T-cell (primary cell): ENCODE measurements at regions not wholly inside any gene's neighbourhood (a gene's known extent, or its start where the extent isn't known, plus 50 kb on each side); places are given as distances from the start of the nearest gene placed in this dataset.

Source experiments
- ATAC-seq, 4 experiments: fragments of 200-7000 bp in 3 of 4; fragments of 150-1000 bp in 1 of 4; cut with Tn5 transposase; replicated peaks in 1 of 4; 1 replicate in 3 of 4; 2 replicates in 1 of 4; pipeline ENCODE4 v1.10.0; 2021; ENCODE audit warnings: moderate library complexity in 3 of 4, mild to moderate bottlenecking in 2 of 4, moderate number of reproducible peaks in 1 of 4
- CTCF ChIA-PET, 2 donors: fragments of 300-600 bp; sonication (Branson Sonifier 250); formaldehyde crosslinking; loops; one replicate each; lab custom pipeline; 2022; ENCODE audit warnings: antibody characterized with exemption in 2 of 2; lab: Charles Lee
- POLR2A ChIA-PET, 2 donors: fragments of 300-600 bp; sonication (Branson Sonifier 250); formaldehyde crosslinking; loops; one replicate each; lab custom pipeline; 2022; ENCODE audit warnings: antibody characterized with exemption in 2 of 2; lab: Charles Lee
- DNase-seq, 35 experiments: peaks; one replicate each; pipeline versions ENCODE4 v3.0.0 to v3.0.0-alpha.2; 2013 to 2023
- H3K27ac ChIP-seq: one replicate; pipeline ENCODE4 v1.5.1; 2013; ENCODE audit warnings: low read length
- H3K27me3 ChIP-seq, 2 experiments: replicated peaks in 1 of 2; 1 replicate in 1 of 2; 2 replicates in 1 of 2; pipeline versions ENCODE4 v1.6.1 to v1.7.0; 2013; ENCODE audit warnings: low read length in 1 of 2, mixed read lengths in 1 of 2; ENCODE audit not compliant: control insufficient read depth in 2 of 2, insufficient read depth in 2 of 2; ENCODE audit errors: extremely low read depth in 1 of 2
- H3K36me3 ChIP-seq, 2 donors: 1 replicate in 1 of 2; 2 replicates in 1 of 2; pipeline versions ENCODE4 v1.6.1 to v1.7.0; 2013; ENCODE audit warnings: low read length in 1 of 2; ENCODE audit not compliant: control insufficient read depth in 2 of 2, insufficient read depth in 1 of 2; ENCODE audit errors: extremely low read depth in 1 of 2
- H3K4me1 ChIP-seq, 2 experiments: 1 replicate in 1 of 2; 2 replicates in 1 of 2; pipeline versions ENCODE4 v1.6.1 to v1.7.0; 2013; ENCODE audit warnings: low read length in 2 of 2, mixed read lengths in 1 of 2; ENCODE audit not compliant: insufficient read depth in 2 of 2, control insufficient read depth in 1 of 2; ENCODE audit errors: extremely low read depth in 1 of 2
- H3K4me3 ChIP-seq, 2 donors: 1 replicate in 1 of 2; 2 replicates in 1 of 2; pipeline versions ENCODE4 v1.5.1 to v1.7.0; 2013; ENCODE audit warnings: mild to moderate bottlenecking in 2 of 2, low read length in 1 of 2, moderate library complexity in 1 of 2; ENCODE audit not compliant: control insufficient read depth in 1 of 2; ENCODE audit errors: extremely low read depth in 1 of 2
- H3K9me3 ChIP-seq: 2 replicates; pipeline ENCODE4 v1.7.0; 2013
- H3K27ac Mint-ChIP-seq, 2 donors: one replicate each; pipeline ENCODE4 v1.8.0; 2020 to 2021; ENCODE audit warnings: mild to moderate bottlenecking in 2 of 2, mixed read lengths in 2 of 2
- H3K27me3 Mint-ChIP-seq, 2 donors: one replicate each; pipeline ENCODE4 v1.8.0; 2021 to 2022; ENCODE audit warnings: mixed read lengths in 2 of 2
- H3K36me3 Mint-ChIP-seq: one replicate; pipeline ENCODE4 v1.8.0; 2021; ENCODE audit warnings: mixed read lengths
- H3K4me1 Mint-ChIP-seq, 3 donors: one replicate each; pipeline ENCODE4 v1.8.0; 2020 to 2022; ENCODE audit warnings: mixed read lengths in 3 of 3, mild to moderate bottlenecking in 1 of 3
- H3K4me3 Mint-ChIP-seq, 3 donors: one replicate each; pipeline ENCODE4 v1.8.0; 2020 to 2022; ENCODE audit warnings: mild to moderate bottlenecking in 3 of 3, mixed read lengths in 3 of 3, moderate library complexity in 3 of 3
- H3K9me3 Mint-ChIP-seq, 3 donors: one replicate each; pipeline ENCODE4 v1.8.0; 2020 to 2022; ENCODE audit warnings: mixed read lengths in 3 of 3
- WGBS: methylation state at CpG from one replicate; pipeline ENCODE4 v1.1.5; 2013; ENCODE audit warnings: missing lambda C conversion rate; ENCODE audit not compliant: insufficient coverage; 5-methylcytosine and 5-hydroxymethylcytosine counted together

DNA sequence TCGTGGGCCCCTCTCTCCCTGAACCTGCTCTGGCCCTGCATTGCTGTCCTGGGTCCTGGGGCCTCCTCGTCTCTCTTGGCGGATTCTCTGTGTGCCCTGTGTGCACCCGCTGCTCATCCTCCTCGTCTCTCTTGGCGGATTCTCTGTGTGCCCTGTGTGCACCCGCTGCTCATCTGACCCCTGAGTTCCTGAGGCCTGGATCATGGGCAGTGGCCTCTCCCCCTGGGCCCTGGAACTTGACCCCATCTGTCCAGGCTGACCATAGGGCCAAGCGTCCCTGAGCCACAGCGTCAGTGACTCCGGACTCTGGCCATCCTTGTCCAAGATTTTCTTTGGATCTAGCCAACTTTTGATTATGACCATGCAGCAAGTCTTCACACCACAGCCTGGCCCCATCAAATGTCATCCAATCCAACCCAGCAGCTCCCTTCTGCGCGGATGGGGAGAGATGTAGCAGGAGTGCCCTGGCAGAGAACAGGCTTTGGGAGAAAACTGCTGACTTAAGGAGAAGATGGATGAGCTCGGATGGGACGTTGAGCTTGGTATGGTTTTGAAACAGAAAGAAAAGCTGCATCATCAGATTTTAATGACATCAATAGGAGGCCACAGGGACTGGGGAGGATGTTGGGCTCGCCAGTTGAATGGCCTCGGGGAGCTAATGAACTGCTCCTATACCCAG, 455.1 kb upstream of the HS6ST1 start:
- Mint-ChIP-seq H3K9me3 (no peaks in the 10 kb centered on the region), H3K4me1 (no peaks in the 10 kb centered on the region), H3K36me3 (no peaks in the 10 kb centered on the region), H3K27ac (no peak overlapping the region), H3K27me3 (peaks cover 0 to 10% of the 10 kb centered on the region in 2 donors), H3K4me3 (no peak overlapping the region)
- no peaks in the 10 kb centered on the region for H3K4me1 ChIP-seq
- WGBS, result 79% methylated on average over 10 of the region's 16 CpGs
- no peak overlapping the region for H3K27ac ChIP-seq
- no peak overlapping the region for H3K4me3 ChIP-seq
- no peaks in the 10 kb centered on the region for H3K9me3 ChIP-seq
- H3K27me3 ChIP-seq, result peaks cover 0 to 5% of the 10 kb centered on the region in 2 experiments
- ChIA-PET CTCF (no interaction called here), POLR2A (no interaction called here)
- DNase-seq, result no peak
- H3K36me3 ChIP-seq, result no peaks in the 10 kb centered on the region
- no peak for ATAC-seq

GRCh38 chr2:128774320-128775216, 455.9 kb upstream of the HS6ST1 start:
- Mint-ChIP-seq H3K27me3 (peaks cover 0 to 5% of the 10 kb centered on the region in 2 donors), H3K9me3 (no peaks in the 10 kb centered on the region), H3K4me3 (no peak overlapping the region), H3K4me1 (no peaks in the 10 kb centered on the region), H3K36me3 (no peaks in the 10 kb centered on the region), H3K27ac (no peak overlapping the region)
- Histone ChIP-seq H3K36me3 (no peaks in the 10 kb centered on the region), H3K27ac (no peak overlapping the region), H3K9me3 (no peaks in the 10 kb centered on the region), H3K4me3 (no peak overlapping the region), H3K27me3 (peaks cover 0 to 5% of the 10 kb centered on the region in 2 experiments), H3K4me1 (no peaks in the 10 kb centered on the region)
- CTCF ChIA-PET, result no interaction called here
- ATAC-seq, result no peak
- 73% methylated on average over 4 of the region's 7 CpGs for WGBS
- DNase-seq, result no peak
- POLR2A ChIA-PET, result no interaction called here

DNA sequence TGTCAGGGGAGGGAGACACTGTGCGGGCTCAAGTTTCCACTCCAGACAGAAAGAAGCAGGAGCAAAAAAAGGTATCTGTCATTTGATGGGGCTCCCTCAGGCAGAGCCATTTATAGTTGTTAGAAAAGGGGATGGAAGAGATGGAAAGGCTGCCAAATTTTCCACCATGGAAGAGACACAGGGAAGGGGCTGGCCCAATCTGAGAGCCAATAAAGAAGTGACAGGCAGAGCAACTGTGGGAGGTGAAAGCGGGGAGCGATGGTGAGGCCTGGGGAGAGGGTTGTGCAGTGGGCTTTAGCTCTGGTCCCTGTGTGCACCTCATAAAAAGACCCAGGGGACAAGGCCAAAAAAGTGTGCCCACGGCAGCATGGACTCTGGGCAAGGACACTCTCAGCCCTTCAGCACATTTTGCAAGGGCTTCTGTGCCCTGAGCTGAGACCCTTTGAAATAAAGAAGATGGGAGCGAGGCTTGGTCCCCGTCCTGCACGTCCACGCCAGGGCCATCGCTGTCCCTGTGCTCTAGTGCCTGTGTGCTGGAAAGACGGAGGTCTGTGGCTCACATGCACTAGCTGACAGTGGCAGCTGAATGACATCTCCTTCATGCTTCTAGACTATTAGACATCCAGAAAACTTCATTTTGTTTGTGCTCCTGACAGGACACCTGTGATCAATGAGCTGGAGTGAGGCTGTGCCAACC, 456.7 kb upstream of the HS6ST1 start:
- Mint-ChIP-seq H3K27me3 (no peaks in the 10 kb centered on the region), H3K4me3 (no peak overlapping the region), H3K9me3 (no peaks in the 10 kb centered on the region), H3K36me3 (no peaks in the 10 kb centered on the region), H3K4me1 (no peaks in the 10 kb centered on the region), H3K27ac (no peak overlapping the region)
- H3K4me1 ChIP-seq, result no peaks in the 10 kb centered on the region
- ATAC-seq, result no peak
- no peaks in the 10 kb centered on the region for H3K9me3 ChIP-seq
- no peak overlapping the region for H3K4me3 ChIP-seq
- ChIA-PET POLR2A (no interaction called here), CTCF (no interaction called here)
- H3K36me3 ChIP-seq, result no peaks in the 10 kb centered on the region
- H3K27me3 ChIP-seq, result peaks cover 0 to 7% of the 10 kb centered on the region in 2 experiments
- no peak overlapping the region for H3K27ac ChIP-seq
- DNase-seq, result no peak
- WGBS, result 93% methylated on average over 10 of the region's 10 CpGs

- WGBS, result 97% methylated on average over 3 of the region's 4 CpGs
- Histone ChIP-seq H3K27me3 (peaks cover 0 to 8% of the 10 kb centered on the region in 2 experiments), H3K4me3 (no peak overlapping the region), H3K36me3 (no peaks in the 10 kb centered on the region), H3K4me1 (no peaks in the 10 kb centered on the region), H3K9me3 (no peaks in the 10 kb centered on the region), H3K27ac (no peak overlapping the region)
- no peak overlapping the region for H3K4me3 Mint-ChIP-seq
- no peak for ATAC-seq
- DNase-seq, result no peak
- no peaks in the 10 kb centered on the region for H3K36me3 Mint-ChIP-seq
- POLR2A ChIA-PET, result no interaction called here
- CTCF ChIA-PET, result no interaction called here
- H3K9me3 Mint-ChIP-seq, result no peaks in the 10 kb centered on the region
- no peak overlapping the region for H3K27ac Mint-ChIP-seq
- H3K4me1 Mint-ChIP-seq, result no peaks in the 10 kb centered on the region
- H3K27me3 Mint-ChIP-seq, result no peaks in the 10 kb centered on the region
These were observed 457.2 kb upstream of the HS6ST1 start for GRCh38 chr2:128775914-128776285.

DNA sequence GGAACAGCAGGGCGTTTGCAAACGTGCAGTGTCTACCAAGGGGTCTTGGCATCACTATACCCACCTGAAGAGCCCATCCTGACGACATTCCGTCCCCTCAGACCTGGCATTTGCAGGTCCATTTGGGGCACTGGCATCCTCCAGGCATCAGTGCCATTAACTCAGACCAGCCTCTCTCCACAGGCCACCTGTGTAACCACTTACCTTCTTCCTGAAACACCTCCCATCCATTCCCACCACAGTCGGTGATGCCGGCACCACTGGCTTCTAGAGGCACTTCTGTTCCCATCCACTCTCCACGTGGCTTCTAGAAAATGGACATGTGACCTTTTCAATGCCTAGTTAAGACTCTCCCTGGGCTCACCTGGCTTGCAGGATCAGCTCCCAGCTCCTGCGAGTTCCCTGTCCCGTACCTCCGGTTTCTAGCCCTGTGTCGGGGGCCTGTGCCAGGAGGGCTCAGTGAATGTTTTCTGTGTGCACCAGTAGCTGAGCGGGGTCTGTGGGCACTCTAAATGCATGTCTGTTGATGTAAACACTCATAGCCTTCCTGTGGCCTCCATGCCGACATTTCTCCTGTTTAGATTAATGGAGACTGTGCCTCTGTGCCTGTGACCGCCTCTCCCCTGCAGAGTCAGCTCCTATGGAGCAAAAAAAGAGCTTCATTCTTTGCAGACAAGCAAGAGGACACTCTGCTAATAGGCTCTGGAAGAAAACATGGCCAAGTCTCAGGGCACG, 458.0 kb upstream of the HS6ST1 start:
- POLR2A ChIA-PET, result no interaction called here

More for the DNA sequence above, 458.0 kb upstream of the HS6ST1 start:
- Mint-ChIP-seq H3K9me3 (no peaks in the 10 kb centered on the region), H3K4me3 (no peak overlapping the region), H3K4me1 (no peaks in the 10 kb centered on the region), H3K27ac (no peak overlapping the region), H3K36me3 (no peaks in the 10 kb centered on the region), H3K27me3 (no peaks in the 10 kb centered on the region)
- 77% methylated on average over 15 of the region's 15 CpGs for WGBS
- CTCF ChIA-PET, result no interaction called here
- no peak overlapping the region for H3K27ac ChIP-seq
- no peak for DNase-seq
- H3K4me1 ChIP-seq, result no peaks in the 10 kb centered on the region
- no peak for ATAC-seq
- H3K36me3 ChIP-seq, result no peaks in the 10 kb centered on the region
- no peaks in the 10 kb centered on the region for H3K9me3 ChIP-seq
- peaks cover 0 to 8% of the 10 kb centered on the region in 2 experiments for H3K27me3 ChIP-seq
- H3K4me3 ChIP-seq, result no peak overlapping the region
